C4-2B (cell line): ENCODE measurements at regions not wholly inside any gene's neighbourhood (a gene's known extent, or its start where the extent isn't known, plus 50 kb on each side); places are given as distances from the start of the nearest gene placed in this dataset.

Experiments used
- CTCF ChIP-seq: fragments of 450-650 bp; conservative IDR thresholded peaks from 2 replicates; pipeline ENCODE4 v1.5.1; 2017; ENCODE audit warnings: mild to moderate bottlenecking
- ZFX ChIP-seq: fragments of 450-650 bp; IDR thresholded peaks from 2 replicates; pipeline ENCODE4 v1.6.1; 2017

- TF ChIP-seq CTCF (no peak), ZFX (no peak)
Observed at GRCh38 chr2:45265336-45265735, 256.1 kb upstream of the SIX2 start.
